Endothelial cell of umbilical vein (primary cell): ENCODE measurements at regions not wholly inside any gene's neighbourhood (a gene's known extent, or its start where the extent isn't known, plus 50 kb on each side); places are given as distances from the start of the nearest gene placed in this dataset.
"Not testable (repeated sequence)": the region's sequence is repeated elsewhere in the genome, so short reads cannot be mapped to it uniquely, and the experiment has no call there.

Experiments used
- BruUV-seq: library from RNA; stranded (reverse); fragments of 400-500 nt; replicated peaks from 2 replicates; lab custom pipeline; 2021; lab: Mats Ljungman, UMichigan
- CTCF ChIA-PET: fragments of 300-600, 350-600 bp; sonication (Branson Sonifier 250); formaldehyde crosslinking; loops from one replicate; lab custom pipeline; 2021; ENCODE audit warnings: antibody characterized with exemption, inconsistent platforms; lab: Charles Lee
- POLR2A ChIA-PET: fragments of 300-600, 350-600 bp; sonication (Branson Sonifier 250); formaldehyde crosslinking; loops from one replicate; lab custom pipeline; 2021; ENCODE audit warnings: antibody characterized with exemption, inconsistent platforms; lab: Charles Lee
- DNase-seq: peaks from one replicate; pipeline ENCODE4 v3.0.0-alpha.2; 2011; ENCODE audit warnings: low read depth, low spot score
- FAIRE-seq: peaks from 2 replicates; lab custom pipeline; 2011; peaks lifted over from hg19 to GRCh38; lab: Jason Lieb, UNC
- H2AFZ ChIP-seq: 2 replicates; pipeline ENCODE4 v1.6.0; 2012; ENCODE audit warnings: low read depth, low read length, control low read depth, inconsistent platforms
- H3K27ac ChIP-seq: 2 replicates; pipeline ENCODE4 v1.5.1; 2011; ENCODE audit warnings: low read depth, mild to moderate bottlenecking, control low read depth, low read length, moderate library complexity; ENCODE audit not compliant: insufficient read depth
- H3K27me3 ChIP-seq, 2 experiments: 2 replicates each; pipeline versions ENCODE4 v1.6.0 to v1.6.1; 2011; ENCODE audit warnings: low read length in 2 of 2, mixed read lengths in 1 of 2; ENCODE audit not compliant: control insufficient read depth in 2 of 2, insufficient read depth in 2 of 2
- H3K36me3 ChIP-seq, 2 experiments: 2 replicates in 1 of 2; 3 replicates in 1 of 2; pipeline ENCODE4 v1.5.1; 2011; ENCODE audit warnings: low read length in 2 of 2, mild to moderate bottlenecking in 1 of 2, moderate library complexity in 1 of 2; ENCODE audit not compliant: control insufficient read depth in 2 of 2, insufficient read depth in 2 of 2; ENCODE audit errors: extremely low read depth in 1 of 2
- H3K4me1 ChIP-seq: 3 replicates; pipeline ENCODE4 v1.5.1; 2011; ENCODE audit warnings: mild to moderate bottlenecking, low read length; ENCODE audit not compliant: control insufficient read depth, insufficient read depth; ENCODE audit errors: extremely low read depth
- H3K4me2 ChIP-seq: 2 replicates; pipeline ENCODE4 v1.6.1; 2011; ENCODE audit warnings: low read length, control low read depth, mixed read lengths; ENCODE audit not compliant: insufficient read depth
- H3K4me3 ChIP-seq, 3 experiments: fragments of 200-600 bp in 1 of 3; sonication (generic), shearing (Covaris generic) in 1 of 3; replicated peaks in 1 of 3; 2 replicates each; pipeline ENCODE4 v1.5.1; 2011 to 2016; ENCODE audit warnings: control low read depth in 3 of 3, low read length in 3 of 3, mild to moderate bottlenecking in 2 of 3, inconsistent platforms in 1 of 3, low read depth in 1 of 3, moderate library complexity in 1 of 3; ENCODE audit not compliant: insufficient read depth in 1 of 3
- H3K79me2 ChIP-seq: 2 replicates; pipeline ENCODE4 v1.6.0; 2012; ENCODE audit warnings: low read length, inconsistent platforms; ENCODE audit not compliant: control insufficient read depth, insufficient read depth
- H3K9ac ChIP-seq: replicated peaks from 2 replicates; pipeline ENCODE3; 2011; ENCODE audit warnings: low read length, control low read depth; ENCODE audit not compliant: insufficient read depth; ENCODE audit errors: extremely low read depth
- H3K9me1 ChIP-seq: replicated peaks from 3 replicates; pipeline ENCODE4 v1.6.0; 2011; ENCODE audit warnings: mild to moderate bottlenecking, low read length; ENCODE audit not compliant: control insufficient read depth, insufficient read depth; ENCODE audit errors: extremely low read depth
- H3K9me3 ChIP-seq: replicated peaks from 2 replicates; pipeline ENCODE4 v1.5.1; 2012; ENCODE audit warnings: low read length, inconsistent platforms; ENCODE audit not compliant: control insufficient read depth, insufficient read depth
- H4K20me1 ChIP-seq: replicated peaks from 2 replicates; pipeline ENCODE3; 2011; ENCODE audit warnings: mild to moderate bottlenecking, low read length; ENCODE audit not compliant: control insufficient read depth, insufficient read depth; ENCODE audit errors: extremely low read depth
- CTCF ChIP-seq, 2 donors: IDR thresholded peaks; 1 replicate in 1 of 2; 2 replicates in 1 of 2; pipeline ENCODE4 v1.5.1; 2011; ENCODE audit warnings: low read length in 2 of 2, mild to moderate bottlenecking in 2 of 2, moderate library complexity in 2 of 2, control low read depth in 1 of 2, inconsistent platforms in 1 of 2, low read depth in 1 of 2; ENCODE audit not compliant: insufficient read depth in 1 of 2; ENCODE audit errors: extremely low read depth in 1 of 2
- EZH2 ChIP-seq: IDR thresholded peaks from 2 replicates; pipeline ENCODE4 v1.6.1; 2012; ENCODE audit warnings: borderline replicate concordance, low read depth, mild to moderate bottlenecking, moderate library complexity, low read length, inconsistent platforms; ENCODE audit not compliant: severe bottlenecking
- FOS ChIP-seq: IDR thresholded peaks from 2 replicates; pipeline ENCODE4 v1.6.1; 2011; ENCODE audit warnings: mild to moderate bottlenecking, low read length, moderate library complexity, borderline replicate concordance; ENCODE audit not compliant: insufficient read depth
- GATA2 ChIP-seq: IDR thresholded peaks from 2 replicates; pipeline ENCODE4 v1.7.0; 2011; ENCODE audit warnings: low read depth, mild to moderate bottlenecking, moderate library complexity, mixed read lengths, low read length; ENCODE audit not compliant: insufficient read length, insufficient read depth
- JUN ChIP-seq: IDR thresholded peaks from 2 replicates; pipeline ENCODE4 v1.6.1; 2011; ENCODE audit warnings: borderline replicate concordance, low read depth; ENCODE audit not compliant: insufficient read length, insufficient read depth
- MYC ChIP-seq: IDR thresholded peaks from one replicate; pipeline ENCODE4 v1.6.1; 2011; ENCODE audit warnings: mild to moderate bottlenecking, low read depth, low read length
- POLR2A ChIP-seq: IDR thresholded peaks from 2 replicates; pipeline ENCODE4 v1.6.1; 2012; ENCODE audit warnings: low read depth, mild to moderate bottlenecking, control low read depth, low read length
- POLR2AphosphoS5 ChIP-seq: IDR thresholded peaks from 2 replicates; pipeline ENCODE4 v1.6.1; 2012; ENCODE audit warnings: low read depth, mild to moderate bottlenecking, control low read depth, low read length, moderate library complexity; ENCODE audit not compliant: insufficient read depth
- dilution Hi-C: fragments of 300-500 bp; cut with MboI; formaldehyde crosslinking; loops from one replicate; pipeline ENCODE4 v1.15.0; 2019; ENCODE audit warnings: low sequenced_read_pairs; ENCODE audit not compliant: extremely low pct_ligation_motif_present
- intact Hi-C: fragments of 100-400 bp; cut with micrococcal nuclease; formaldehyde crosslinking; loops from one replicate; pipeline ENCODE4 v1.10.0; 2022
- TF ChIP-seq, protein P1 (sequence below): IDR thresholded peaks from 2 replicates; pipeline ENCODE4 v1.6.1; 2011; ENCODE audit not compliant: insufficient read depth, insufficient read length

GRCh38 chr10:29379208-29379607 lies 90.3 kb downstream of the LYZL1 start:
- Histone ChIP-seq H3K36me3 (no peaks in the 10 kb centered on the region), H3K9me3 (no peaks in the 10 kb centered on the region), H3K4me3 (no peak overlapping the region), H3K4me1 (peaks cover 4% of the 10 kb centered on the region), H3K79me2 (no peaks in the 10 kb centered on the region), H2AFZ (no peak overlapping the region), H3K9me1 (no peaks in the 10 kb centered on the region), H3K27me3 (peaks cover 3 to 5% of the 10 kb centered on the region in 2 experiments), H3K4me2 (no peak overlapping the region), H3K27ac (no peak overlapping the region), H4K20me1 (no peaks in the 10 kb centered on the region), H3K9ac (no peak overlapping the region)
- BruUV-seq, result no TSS peak
- ChIA-PET CTCF (interaction anchor here (1.7 kb wide), 1 partner anchor 134 kb away, joined by 6 read pairs; no protein-coding TSS in a partner anchor), POLR2A (no interaction called here)
- TF ChIP-seq POLR2AphosphoS5 (no peak), CTCF (IDR thresholded peaks at IDR 0.05; ENCODE audit: extremely low read depth in 1 of 2, insufficient read depth in 1 of 2, low read depth in 1 of 2, low read length in 2 of 2) (no peak), EZH2 (no peak), GATA2 (no peak), POLR2A (no peak), FOS (no peak), MYC (no peak), JUN (no peak)
- TF ChIP-seq, protein P1, sequence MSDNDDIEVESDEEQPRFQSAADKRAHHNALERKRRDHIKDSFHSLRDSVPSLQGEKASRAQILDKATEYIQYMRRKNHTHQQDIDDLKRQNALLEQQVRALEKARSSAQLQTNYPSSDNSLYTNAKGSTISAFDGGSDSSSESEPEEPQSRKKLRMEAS, result no peak
- dilution Hi-C loops (no loop called here), intact Hi-C loops (no loop called here)
- DNase-seq (no peak), FAIRE-seq (no peak)

DNA sequence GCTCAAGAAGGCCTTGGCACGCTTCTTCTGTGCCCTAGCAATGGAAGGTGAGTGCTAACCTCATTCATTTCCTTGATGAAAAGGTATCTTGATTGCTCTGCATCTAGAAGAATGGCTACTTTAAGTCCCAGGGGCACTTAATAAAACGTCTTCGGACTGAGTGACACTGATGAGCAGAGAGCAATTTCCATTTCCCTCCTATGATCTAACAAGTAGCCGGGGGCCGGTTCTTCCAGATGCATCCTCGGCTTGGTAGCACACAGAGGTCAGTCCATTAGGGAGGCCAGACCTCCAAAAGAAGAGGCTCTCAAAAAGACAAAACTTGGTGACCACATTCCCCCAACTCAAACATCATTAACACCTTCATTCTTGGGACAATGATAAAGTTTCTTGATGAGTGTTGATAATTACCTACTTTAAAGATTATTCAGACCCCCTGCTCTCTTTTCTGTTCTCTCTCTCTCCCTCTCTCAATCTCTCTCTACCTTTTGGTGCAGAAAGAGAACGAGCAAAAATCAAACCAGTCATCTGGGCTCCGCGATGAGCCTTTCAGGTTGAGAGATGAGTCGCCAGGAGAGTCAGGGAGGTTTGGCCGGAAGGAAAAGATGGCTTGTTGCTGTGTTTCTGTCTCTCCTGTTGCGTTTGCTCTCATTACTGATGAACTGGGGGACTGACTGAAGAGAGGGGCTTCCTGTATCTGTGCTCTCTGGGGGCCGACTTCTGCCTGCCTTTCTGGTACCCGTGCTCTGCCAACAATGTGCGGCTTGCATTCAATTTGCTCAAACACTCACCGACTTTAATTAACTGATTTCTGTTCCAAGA lies 91.1 kb downstream of the LYZL1 start:
- FAIRE-seq, H4K20me1 ChIP-seq, H3K27ac ChIP-seq, H3K4me2 ChIP-seq, H3K79me2 ChIP-seq, H3K9me3 ChIP-seq, H2AFZ ChIP-seq, H3K4me1 ChIP-seq, H3K36me3 ChIP-seq, POLR2A ChIA-PET, dilution Hi-C loops, intact Hi-C loops, H3K9ac ChIP-seq, H3K27me3 ChIP-seq, DNase-seq, H3K4me3 ChIP-seq, BruUV-seq, H3K9me1 ChIP-seq: not testable (repeated sequence)
- CTCF ChIA-PET, result interaction anchor here (1.7 kb wide), 1 partner anchor 133 kb away, joined by 6 read pairs; no protein-coding TSS in a partner anchor
